ENCODE measurements at regions not wholly inside any gene's neighbourhood (a gene's known extent, or its start where the extent isn't known, plus 50 kb on each side); places are given as distances from the start of the nearest gene placed in this dataset.
A peak's percentile ranks its signal among the peaks of the same experiment; 100 is the strongest.

GRCh38 chr7:41190581-41190980, 512.3 kb downstream of the INHBA start (continued):
- TF ChIP-seq USF2 (IDR thresholded peaks at IDR 0.05; ENCODE audit: borderline replicate concordance, low read depth, low read length), result no peak

- H3K27ac ChIP-seq (ENCODE audit: low read depth in 2 of 2, low read length in 1 of 2), result peak overlapping the region in 1 of 2 experiments; percentile 92; a peak in 2 of 4 replicates
- H3K9ac ChIP-seq, result peak overlapping the region; percentile 52; the same call in 1 of the 2 replicates
- H3K9me3 ChIP-seq, result no peaks in the 10 kb centered on the region
- TF ChIP-seq EP300 (IDR thresholded peaks at IDR 0.05; ENCODE audit: borderline replicate concordance in 1 of 2, low read depth in 1 of 2, low read length in 1 of 2), result peak in 1 of 2 experiments; percentile 75; a peak in 1 of 4 replicates
- peak; percentile 72 for TF ChIP-seq TCF12 (IDR thresholded peaks at IDR 0.05)
- TF ChIP-seq RFX5 (IDR thresholded peaks at IDR 0.05; ENCODE audit: low read length), result no peak
- TF ChIP-seq, protein P1, sequence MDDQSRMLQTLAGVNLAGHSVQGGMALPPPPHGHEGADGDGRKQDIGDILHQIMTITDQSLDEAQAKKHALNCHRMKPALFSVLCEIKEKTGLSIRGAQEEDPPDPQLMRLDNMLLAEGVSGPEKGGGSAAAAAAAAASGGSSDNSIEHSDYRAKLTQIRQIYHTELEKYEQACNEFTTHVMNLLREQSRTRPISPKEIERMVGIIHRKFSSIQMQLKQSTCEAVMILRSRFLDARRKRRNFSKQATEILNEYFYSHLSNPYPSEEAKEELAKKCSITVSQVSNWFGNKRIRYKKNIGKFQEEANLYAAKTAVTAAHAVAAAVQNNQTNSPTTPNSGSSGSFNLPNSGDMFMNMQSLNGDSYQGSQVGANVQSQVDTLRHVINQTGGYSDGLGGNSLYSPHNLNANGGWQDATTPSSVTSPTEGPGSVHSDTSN (IDR thresholded peaks at IDR 0.05), result peak; percentile 60
- TF ChIP-seq FOSL2 (IDR thresholded peaks at IDR 0.05; ENCODE audit: borderline replicate concordance, low read depth), result peak; percentile 88
- TF ChIP-seq, protein P2, sequence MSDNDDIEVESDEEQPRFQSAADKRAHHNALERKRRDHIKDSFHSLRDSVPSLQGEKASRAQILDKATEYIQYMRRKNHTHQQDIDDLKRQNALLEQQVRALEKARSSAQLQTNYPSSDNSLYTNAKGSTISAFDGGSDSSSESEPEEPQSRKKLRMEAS (IDR thresholded peaks at IDR 0.05; ENCODE audit: low read depth), result peak; percentile 78
- peak; percentile 75; the same call in 1 of the 2 replicates for TF ChIP-seq RXRA (IDR thresholded peaks at IDR 0.05; ENCODE audit: borderline replicate concordance, low read depth)
- peak; percentile 40; the same call in 1 of the 2 replicates for TF ChIP-seq TEAD4 (IDR thresholded peaks at IDR 0.05; ENCODE audit: borderline replicate concordance, insufficient read depth)
- TF ChIP-seq NFIC (IDR thresholded peaks at IDR 0.05; ENCODE audit: borderline replicate concordance), result peak; percentile 44
- TF ChIP-seq POLR2AphosphoS5 (IDR thresholded peaks at IDR 0.05; ENCODE audit: low read depth, low read length), result peak; percentile 26; the same call in 1 of the 2 replicates
- TF ChIP-seq RAD21 (IDR thresholded peaks at IDR 0.05; ENCODE audit: low read length), result no peak
- TF ChIP-seq CHD2 (IDR thresholded peaks at IDR 0.05; ENCODE audit: low read length, partially characterized antibody), result no peak
- peak; percentile 78 for TF ChIP-seq JUND (IDR thresholded peaks at IDR 0.05)
- H4K20me1 ChIP-seq (ENCODE audit: insufficient read depth), result no peaks in the 10 kb centered on the region
- no peaks in the 10 kb centered on the region for H3K27me3 ChIP-seq (ENCODE audit: insufficient read depth)
- no peaks in the 10 kb centered on the region for H3K36me3 ChIP-seq (replicated peaks in 1 of 2; ENCODE audit: control insufficient read depth in 1 of 2, insufficient read depth in 2 of 2, low read length in 1 of 2)
- H2AFZ ChIP-seq (ENCODE audit: low read depth), result no peak overlapping the region
- ChIA-PET POLR2A (no interaction called here), CTCF (interaction anchor here (0.9 to 1.4 kb wide), 2 partner anchors 12 to 87 kb away, joined by 3 read pairs; no protein-coding TSS in a partner anchor)
- DNase-seq, result no peak
- H3K4me3 ChIP-seq (ENCODE audit: low read depth in 2 of 2, low read length in 1 of 2), result no peak overlapping the region
- no peaks in the 10 kb centered on the region for H3K9me2 ChIP-seq
- H3K4me1 ChIP-seq (ENCODE audit: control insufficient read depth in 1 of 2, insufficient read depth in 2 of 2, low read depth in 1 of 2, low read length in 1 of 2), result peaks cover 17 to 23% of the 10 kb centered on the region in 2 experiments
- H3K4me2 ChIP-seq, result peak overlapping the region; percentile 17; the same call in 1 of the 2 replicates
- no peaks in the 10 kb centered on the region for H3K79me2 ChIP-seq (ENCODE audit: insufficient read depth)
- WGBS (ENCODE audit: low lambda C conversion rate), result 45% methylated on average over 2 of the region's 2 CpGs
- peaks cover 19% of the 10 kb centered on the region for H3F3A ChIP-seq (replicated peaks; ENCODE audit: insufficient read depth)
These were observed 513.0 kb downstream of the INHBA start for GRCh38 chr7:41189866-41190265.

All from SK-N-SH (cell line).